ENCODE measurements at regions not wholly inside any gene's neighbourhood (a gene's known extent, or its start where the extent isn't known, plus 50 kb on each side); places are given as distances from the start of the nearest gene placed in this dataset.

DNA sequence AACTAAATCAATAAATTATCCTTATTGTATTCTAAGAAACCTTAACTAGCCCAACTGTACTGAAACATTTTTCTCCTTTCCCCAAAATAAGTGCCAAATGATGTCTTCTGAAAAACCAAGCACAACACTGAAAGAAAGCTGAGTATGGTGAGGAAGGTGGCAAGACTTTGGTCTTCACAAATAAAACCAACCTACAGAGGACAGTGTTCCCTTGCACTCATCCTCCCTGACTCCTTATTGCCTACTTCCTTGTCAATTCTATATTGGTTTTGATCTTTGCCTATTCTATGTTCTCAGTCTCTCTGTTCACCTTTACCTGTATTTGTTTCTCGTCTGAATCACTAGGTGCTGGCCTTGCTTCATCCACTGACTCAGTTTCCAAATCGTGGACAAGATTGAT lies 490.1 kb upstream of the ZNF385D start:
- no peak for DNase-seq
- TF ChIP-seq, protein P1, sequence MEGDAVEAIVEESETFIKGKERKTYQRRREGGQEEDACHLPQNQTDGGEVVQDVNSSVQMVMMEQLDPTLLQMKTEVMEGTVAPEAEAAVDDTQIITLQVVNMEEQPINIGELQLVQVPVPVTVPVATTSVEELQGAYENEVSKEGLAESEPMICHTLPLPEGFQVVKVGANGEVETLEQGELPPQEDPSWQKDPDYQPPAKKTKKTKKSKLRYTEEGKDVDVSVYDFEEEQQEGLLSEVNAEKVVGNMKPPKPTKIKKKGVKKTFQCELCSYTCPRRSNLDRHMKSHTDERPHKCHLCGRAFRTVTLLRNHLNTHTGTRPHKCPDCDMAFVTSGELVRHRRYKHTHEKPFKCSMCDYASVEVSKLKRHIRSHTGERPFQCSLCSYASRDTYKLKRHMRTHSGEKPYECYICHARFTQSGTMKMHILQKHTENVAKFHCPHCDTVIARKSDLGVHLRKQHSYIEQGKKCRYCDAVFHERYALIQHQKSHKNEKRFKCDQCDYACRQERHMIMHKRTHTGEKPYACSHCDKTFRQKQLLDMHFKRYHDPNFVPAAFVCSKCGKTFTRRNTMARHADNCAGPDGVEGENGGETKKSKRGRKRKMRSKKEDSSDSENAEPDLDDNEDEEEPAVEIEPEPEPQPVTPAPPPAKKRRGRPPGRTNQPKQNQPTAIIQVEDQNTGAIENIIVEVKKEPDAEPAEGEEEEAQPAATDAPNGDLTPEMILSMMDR (IDR thresholded peaks at IDR 0.05; ENCODE audit: borderline replicate concordance) = no peak
- no peaks in the 10 kb centered on the region for H3K9me3 ChIP-seq (replicated peaks)
- H3K4me3 ChIP-seq = no peak overlapping the region
- intact Hi-C loops (cut with micrococcal nuclease) = no loop called here
- H3K36me3 ChIP-seq = no peaks in the 10 kb centered on the region
- H3K27ac ChIP-seq (replicated peaks) = no peak overlapping the region
- H3K27me3 ChIP-seq (ENCODE audit: low read depth) = no peaks in the 10 kb centered on the region
- H3K4me1 ChIP-seq = no peaks in the 10 kb centered on the region

DNA sequence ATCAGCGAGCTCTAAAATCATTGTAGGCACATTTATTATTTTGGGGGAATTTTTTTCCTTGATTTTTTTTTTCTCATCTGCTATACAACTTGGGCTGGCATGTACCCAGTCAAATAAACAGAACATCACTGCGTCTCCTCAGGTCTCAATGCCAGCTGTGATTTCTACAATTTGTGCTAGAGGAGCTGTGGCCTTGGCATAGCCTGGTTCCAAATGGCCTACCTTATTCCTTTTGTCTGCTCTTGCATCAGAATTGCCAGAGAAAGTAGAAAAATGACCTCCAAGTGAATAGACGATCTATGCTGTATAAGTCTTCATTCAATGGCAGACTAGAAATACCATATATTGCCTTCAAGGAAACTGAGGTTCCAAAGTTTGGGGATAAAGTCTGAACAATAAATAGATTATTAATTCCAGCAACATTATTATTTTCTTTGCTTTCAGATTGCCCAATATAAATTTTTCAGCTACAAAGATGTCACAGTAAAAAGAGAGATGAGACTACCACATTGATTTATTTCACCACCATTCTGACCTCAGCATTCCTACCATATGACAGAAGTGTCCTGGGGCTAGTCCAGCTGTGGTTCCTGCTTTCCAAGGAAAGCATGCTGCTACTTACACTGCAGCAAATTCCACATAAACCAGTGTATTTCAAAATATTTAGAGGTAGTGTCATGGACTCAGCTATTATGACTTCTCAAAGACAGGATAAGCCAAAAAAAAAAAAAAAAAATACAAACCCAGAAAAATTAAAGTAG lies 493.9 kb upstream of the ZNF385D start:
- intact Hi-C loops (cut with micrococcal nuclease) = no loop called here
- no peaks in the 10 kb centered on the region for H3K36me3 ChIP-seq
- H3K4me1 ChIP-seq = no peaks in the 10 kb centered on the region
- TF ChIP-seq, protein P1 (IDR thresholded peaks at IDR 0.05; ENCODE audit: borderline replicate concordance) = no peak
- DNase-seq = peak; percentile 20
- H3K9me3 ChIP-seq (replicated peaks) = no peaks in the 10 kb centered on the region
- no peak overlapping the region for H3K4me3 ChIP-seq
- H3K27ac ChIP-seq (replicated peaks) = no peak overlapping the region
- no peaks in the 10 kb centered on the region for H3K27me3 ChIP-seq (ENCODE audit: low read depth)

DNA sequence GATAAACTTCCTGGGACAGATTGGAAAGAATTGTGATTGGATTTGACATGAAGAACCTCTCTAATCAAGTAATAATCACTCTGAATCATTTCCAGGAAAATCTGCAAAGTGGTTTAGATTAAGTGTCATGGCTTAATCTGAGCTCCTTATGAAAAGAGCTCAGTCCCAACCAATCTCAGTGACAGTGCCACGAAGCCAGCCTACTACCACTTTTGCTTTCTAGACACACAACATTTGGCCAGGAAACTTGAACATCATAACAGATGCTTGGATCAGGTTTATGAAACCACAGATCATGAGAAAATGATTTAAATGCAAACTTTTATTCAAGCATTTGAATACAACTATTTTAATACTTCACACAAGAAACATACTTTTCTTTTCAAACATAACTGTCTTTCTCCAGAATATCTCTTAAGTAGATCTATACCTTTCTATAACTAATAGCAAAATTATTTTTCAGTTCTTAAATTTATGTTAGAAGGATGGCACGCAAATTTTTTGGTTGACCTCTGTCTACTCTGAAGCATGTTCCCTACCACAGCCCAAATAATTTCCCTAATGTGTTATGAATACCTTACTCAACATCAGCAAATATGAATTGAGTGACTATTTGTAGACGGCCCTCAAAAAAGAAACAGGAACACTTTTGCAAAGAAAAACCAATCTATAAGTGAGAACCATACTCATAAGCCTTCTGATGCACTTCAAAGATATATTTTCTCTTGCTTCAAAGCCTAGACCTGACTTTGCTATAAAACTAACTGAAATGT lies 495.0 kb upstream of the ZNF385D start:
- Histone ChIP-seq H3K27me3 (ENCODE audit: low read depth) (no peaks in the 10 kb centered on the region), H3K36me3 (no peaks in the 10 kb centered on the region), H3K27ac (replicated peaks) (no peak overlapping the region), H3K9me3 (replicated peaks) (no peaks in the 10 kb centered on the region), H3K4me1 (no peaks in the 10 kb centered on the region), H3K4me3 (no peak overlapping the region)
- TF ChIP-seq, protein P1 (IDR thresholded peaks at IDR 0.05; ENCODE audit: borderline replicate concordance) = no peak
- DNase-seq = no peak
- intact Hi-C loops (cut with micrococcal nuclease) = no loop called here

DNA sequence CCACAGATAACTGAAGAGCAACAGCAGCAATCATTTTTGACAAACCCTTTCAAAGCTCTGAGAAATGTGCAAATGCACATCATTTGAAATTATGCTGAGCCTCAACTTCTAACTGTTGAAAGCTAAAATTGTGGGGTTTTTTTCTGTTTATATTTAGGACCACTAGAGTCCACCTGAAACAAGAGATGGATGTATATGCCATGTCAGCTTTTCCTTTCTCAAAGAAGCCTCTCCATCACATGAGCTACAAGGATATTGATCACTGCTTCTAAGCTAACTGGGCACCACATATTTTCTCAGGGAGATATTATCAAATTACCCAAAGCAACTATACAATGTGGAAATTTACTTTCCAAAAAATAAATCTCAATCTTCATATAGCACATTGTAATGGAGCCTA lies 498.6 kb upstream of the ZNF385D start:
- Histone ChIP-seq H3K9me3 (replicated peaks) (no peaks in the 10 kb centered on the region), H3K4me1 (no peaks in the 10 kb centered on the region), H3K27me3 (ENCODE audit: low read depth) (no peaks in the 10 kb centered on the region), H3K4me3 (no peak overlapping the region), H3K27ac (replicated peaks) (no peak overlapping the region), H3K36me3 (no peaks in the 10 kb centered on the region)
- DNase-seq = no peak
- TF ChIP-seq, protein P1 (IDR thresholded peaks at IDR 0.05; ENCODE audit: borderline replicate concordance) = no peak
- intact Hi-C loops (cut with micrococcal nuclease) = no loop called here

DNA sequence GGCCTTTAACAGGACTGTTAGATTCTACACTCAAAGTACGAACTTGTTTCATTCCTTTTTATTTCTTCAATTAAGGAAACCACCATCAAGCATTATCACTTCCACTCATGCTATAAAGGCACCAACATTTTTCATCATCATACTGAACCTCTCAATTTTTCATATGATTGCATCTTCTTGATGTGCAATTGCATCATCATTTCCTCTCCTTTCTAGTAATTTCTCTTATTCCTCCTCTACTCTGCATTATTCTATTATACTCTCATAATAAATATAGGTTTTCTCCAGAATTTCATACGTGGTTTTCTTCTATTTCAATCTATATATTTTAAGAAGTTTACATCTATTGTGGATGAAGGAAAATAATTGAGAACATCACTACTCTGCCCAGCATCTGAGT lies 506.2 kb upstream of the ZNF385D start:
- no peak for DNase-seq
- no peaks in the 10 kb centered on the region for H3K4me1 ChIP-seq
- H3K27ac ChIP-seq (replicated peaks) = no peak overlapping the region
- no peaks in the 10 kb centered on the region for H3K27me3 ChIP-seq (ENCODE audit: low read depth)
- H3K36me3 ChIP-seq = no peaks in the 10 kb centered on the region
- intact Hi-C loops (cut with micrococcal nuclease) = no loop called here
- no peak overlapping the region for H3K4me3 ChIP-seq
- H3K9me3 ChIP-seq (replicated peaks) = no peaks in the 10 kb centered on the region
- TF ChIP-seq, protein P1 (IDR thresholded peaks at IDR 0.05; ENCODE audit: borderline replicate concordance) = no peak

Data from left ventricle myocardium inferior (tissue), 1 donor.